ENCODE measurements at regions not wholly inside any gene's neighbourhood (a gene's known extent, or its start where the extent isn't known, plus 50 kb on each side); places are given as distances from the start of the nearest gene placed in this dataset.
"Not testable (repeated sequence)": the region's sequence is repeated elsewhere in the genome, so short reads cannot be mapped to it uniquely, and the experiment has no call there.

DNA sequence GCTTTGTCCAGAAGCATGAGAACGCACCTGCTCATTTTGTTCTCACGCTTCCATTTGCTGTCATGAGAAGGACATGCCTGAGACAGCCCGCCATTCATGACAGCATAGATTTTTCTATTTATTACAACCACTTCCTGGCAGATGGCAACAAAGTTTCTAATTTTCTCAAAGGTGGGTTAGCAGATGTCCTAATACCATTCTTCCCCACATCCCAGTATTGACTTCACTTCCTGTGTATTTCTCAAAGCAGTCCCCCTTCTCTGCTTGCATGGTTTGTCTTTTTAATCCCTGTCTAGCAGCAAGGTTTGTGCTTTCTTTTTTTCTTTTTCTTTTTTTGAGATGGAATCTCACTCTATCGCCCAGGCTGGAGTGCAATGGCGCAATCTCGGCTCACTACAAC, 94.3 kb downstream of the ISX start:
- no peak for DNase-seq (ENCODE audit: low read depth)
- Histone ChIP-seq H3K4me3 (ENCODE audit: low read depth, low read length) (no peak overlapping the region), H3K36me3 (ENCODE audit: control insufficient read depth, insufficient read depth, low read length) (no peaks in the 10 kb centered on the region), H3K27me3 (ENCODE audit: control insufficient read depth, insufficient read depth, low read length) (no peaks in the 10 kb centered on the region)
- TF ChIP-seq, protein P1, sequence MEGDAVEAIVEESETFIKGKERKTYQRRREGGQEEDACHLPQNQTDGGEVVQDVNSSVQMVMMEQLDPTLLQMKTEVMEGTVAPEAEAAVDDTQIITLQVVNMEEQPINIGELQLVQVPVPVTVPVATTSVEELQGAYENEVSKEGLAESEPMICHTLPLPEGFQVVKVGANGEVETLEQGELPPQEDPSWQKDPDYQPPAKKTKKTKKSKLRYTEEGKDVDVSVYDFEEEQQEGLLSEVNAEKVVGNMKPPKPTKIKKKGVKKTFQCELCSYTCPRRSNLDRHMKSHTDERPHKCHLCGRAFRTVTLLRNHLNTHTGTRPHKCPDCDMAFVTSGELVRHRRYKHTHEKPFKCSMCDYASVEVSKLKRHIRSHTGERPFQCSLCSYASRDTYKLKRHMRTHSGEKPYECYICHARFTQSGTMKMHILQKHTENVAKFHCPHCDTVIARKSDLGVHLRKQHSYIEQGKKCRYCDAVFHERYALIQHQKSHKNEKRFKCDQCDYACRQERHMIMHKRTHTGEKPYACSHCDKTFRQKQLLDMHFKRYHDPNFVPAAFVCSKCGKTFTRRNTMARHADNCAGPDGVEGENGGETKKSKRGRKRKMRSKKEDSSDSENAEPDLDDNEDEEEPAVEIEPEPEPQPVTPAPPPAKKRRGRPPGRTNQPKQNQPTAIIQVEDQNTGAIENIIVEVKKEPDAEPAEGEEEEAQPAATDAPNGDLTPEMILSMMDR (IDR thresholded peaks at IDR 0.05; ENCODE audit: insufficient read depth, low read length, poor library complexity, severe bottlenecking): no peak

DNA sequence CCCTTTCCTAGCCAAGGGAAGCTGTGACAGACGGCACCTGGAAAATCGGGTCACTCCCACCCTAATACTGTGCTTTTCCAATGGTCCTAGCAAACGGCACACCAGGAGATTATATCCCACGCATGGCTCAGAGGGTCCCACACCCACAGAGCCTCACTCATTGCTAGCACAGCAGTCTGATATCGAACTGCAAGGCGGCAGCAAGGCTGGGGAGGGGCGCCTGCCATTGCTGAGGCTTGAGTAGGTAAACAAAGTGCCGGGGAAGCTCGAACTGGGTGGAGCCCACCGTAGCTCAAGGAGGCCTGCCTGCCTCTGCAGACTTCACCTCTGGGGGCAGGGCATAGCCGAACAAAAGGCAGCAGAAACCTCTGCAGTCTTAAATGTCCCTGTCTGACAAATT, 91.4 kb upstream of the HMGXB4 start:
- not testable (repeated sequence) for DNase-seq (ENCODE audit: low read depth)

DNA sequence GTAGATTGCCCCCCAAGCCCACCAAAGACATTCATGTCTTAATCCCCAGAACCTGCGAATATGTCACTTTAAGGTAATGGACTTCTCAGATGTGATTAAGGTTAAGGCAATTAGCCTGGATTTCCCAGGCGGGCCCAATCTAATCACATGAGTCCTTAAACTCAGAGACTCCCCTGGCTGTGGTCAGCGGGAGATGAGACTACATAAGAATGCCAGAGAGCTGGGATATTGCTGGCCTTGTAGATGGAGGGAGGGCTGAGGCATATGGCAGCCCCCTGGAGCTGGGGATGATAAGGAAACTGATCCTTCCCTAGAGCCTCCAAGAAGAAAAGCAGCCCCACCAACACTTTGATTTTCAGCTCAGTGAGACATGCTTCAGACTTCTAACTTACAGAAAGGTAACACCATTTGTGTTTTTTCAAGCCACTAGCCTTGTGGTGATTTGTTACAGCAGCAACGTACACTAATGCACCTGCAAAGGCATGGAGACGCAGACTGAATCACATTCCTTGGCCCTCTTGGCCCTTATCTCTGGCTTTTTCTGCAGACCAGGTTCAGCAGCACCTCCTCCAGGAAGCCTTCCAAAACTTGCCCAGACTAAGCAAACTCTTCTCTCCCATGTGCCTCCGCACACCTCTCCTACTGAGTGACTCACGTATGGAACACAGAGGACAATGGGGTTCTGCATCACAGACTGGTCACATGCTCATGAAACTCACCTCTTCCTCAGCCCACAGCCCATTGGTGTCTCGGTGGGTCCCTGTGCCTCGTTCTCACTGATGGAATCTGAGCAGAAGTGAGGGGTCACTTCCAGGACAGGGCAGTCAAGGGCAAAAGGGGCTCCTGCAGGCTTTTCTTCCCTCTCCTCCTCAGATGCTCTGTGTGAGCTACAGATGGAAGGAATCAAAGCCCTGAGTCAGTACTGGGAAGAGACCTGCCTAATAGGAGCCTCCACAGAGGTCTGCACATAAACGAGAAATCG, 86.3 kb upstream of the HMGXB4 start:
- no peak for DNase-seq (ENCODE audit: low read depth)
- no peaks in the 10 kb centered on the region for H3K36me3 ChIP-seq (ENCODE audit: control insufficient read depth, insufficient read depth, low read length)
- H3K27me3 ChIP-seq (ENCODE audit: control insufficient read depth, insufficient read depth, low read length): peaks cover 4% of the 10 kb centered on the region
- TF ChIP-seq, protein P1 (IDR thresholded peaks at IDR 0.05; ENCODE audit: insufficient read depth, low read length, poor library complexity, severe bottlenecking): no peak
- H3K4me3 ChIP-seq (ENCODE audit: low read depth, low read length): no peak overlapping the region

More for the DNA sequence above, 91.4 kb upstream of the HMGXB4 start:
- not testable (repeated sequence) for H3K4me3 ChIP-seq (ENCODE audit: low read depth, low read length); H3K27me3 ChIP-seq (ENCODE audit: control insufficient read depth, insufficient read depth, low read length); H3K36me3 ChIP-seq (ENCODE audit: control insufficient read depth, insufficient read depth, low read length)

DNA sequence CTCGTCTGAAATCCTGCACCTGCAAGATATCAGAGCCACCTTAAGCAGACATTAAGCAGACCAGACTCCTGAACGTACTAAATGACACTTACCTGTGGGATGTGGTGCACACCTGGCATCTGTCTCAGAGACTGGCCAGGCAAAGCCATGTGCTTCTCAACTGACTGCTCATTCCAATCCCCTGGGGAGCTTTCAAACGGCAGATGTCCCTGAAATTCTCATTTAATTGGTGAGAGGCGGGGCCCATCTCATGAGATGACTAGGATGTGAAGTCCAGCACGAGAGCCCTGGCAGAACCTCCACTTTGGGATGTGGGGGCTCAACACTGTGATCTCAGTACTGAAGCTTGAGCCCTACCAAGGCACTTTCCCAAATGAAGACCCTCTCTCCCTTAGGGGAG, 84.9 kb upstream of the HMGXB4 start:
- Histone ChIP-seq H3K27me3 (ENCODE audit: control insufficient read depth, insufficient read depth, low read length) (peaks cover 4% of the 10 kb centered on the region), H3K4me3 (ENCODE audit: low read depth, low read length) (no peak overlapping the region), H3K36me3 (ENCODE audit: control insufficient read depth, insufficient read depth, low read length) (no peaks in the 10 kb centered on the region)
- TF ChIP-seq, protein P1 (IDR thresholded peaks at IDR 0.05; ENCODE audit: insufficient read depth, low read length, poor library complexity, severe bottlenecking): no peak
- no peak for DNase-seq (ENCODE audit: low read depth)

DNA sequence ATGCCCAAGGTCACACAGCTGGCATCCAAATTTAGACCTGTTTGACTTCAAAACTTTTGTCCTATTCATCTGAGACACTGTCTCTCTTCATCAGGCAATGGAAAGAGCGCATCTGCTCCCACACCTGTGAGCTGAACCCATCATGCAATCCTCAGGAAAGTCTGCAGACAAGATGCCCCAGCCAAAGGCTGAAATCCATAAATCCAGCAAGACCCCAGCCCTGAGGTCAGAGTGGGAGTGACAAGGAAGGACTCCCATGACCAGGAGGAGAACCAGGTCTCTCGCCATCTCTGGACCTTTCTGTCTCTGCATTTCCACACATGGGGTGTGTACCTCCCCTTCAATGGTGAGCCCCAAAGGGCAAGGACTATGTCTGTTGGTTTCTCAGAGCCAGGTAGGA, 83.6 kb upstream of the HMGXB4 start:
- TF ChIP-seq, protein P1 (IDR thresholded peaks at IDR 0.05; ENCODE audit: insufficient read depth, low read length, poor library complexity, severe bottlenecking): no peak
- H3K27me3 ChIP-seq (ENCODE audit: control insufficient read depth, insufficient read depth, low read length): peaks cover 4% of the 10 kb centered on the region
- DNase-seq (ENCODE audit: low read depth): no peak
- H3K36me3 ChIP-seq (ENCODE audit: control insufficient read depth, insufficient read depth, low read length): no peaks in the 10 kb centered on the region
- no peak overlapping the region for H3K4me3 ChIP-seq (ENCODE audit: low read depth, low read length)

DNA sequence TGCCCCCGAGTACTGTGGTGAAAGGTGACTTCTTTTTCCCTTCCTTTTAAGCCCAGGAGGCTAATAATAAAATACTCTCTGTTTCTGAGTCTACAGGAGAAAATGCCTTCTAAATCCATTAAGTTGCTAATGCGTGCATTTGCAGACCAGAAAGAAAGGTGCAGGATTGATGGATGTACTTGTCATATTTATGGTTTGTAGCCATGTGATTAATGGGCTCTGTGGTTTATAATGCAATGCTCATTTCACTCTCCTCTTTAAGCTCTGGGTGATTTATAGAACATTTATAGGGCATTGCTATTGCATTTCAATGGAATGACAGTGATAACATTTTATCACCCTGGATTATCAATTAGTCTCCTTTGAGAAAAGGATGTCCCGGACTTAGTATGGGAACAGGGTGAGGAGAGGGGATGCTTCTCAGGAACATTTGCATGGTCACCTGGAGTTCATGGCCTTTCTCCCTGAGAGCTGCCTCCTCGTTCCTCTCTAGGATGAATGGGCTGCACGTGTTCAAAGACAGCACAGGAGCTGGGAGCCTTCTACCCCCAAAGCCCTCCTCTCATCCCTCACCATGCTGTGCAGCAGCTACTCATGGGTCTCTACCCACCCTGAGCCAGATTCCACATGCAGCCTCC, 82.8 kb upstream of the HMGXB4 start:
- H3K36me3 ChIP-seq (ENCODE audit: control insufficient read depth, insufficient read depth, low read length): no peaks in the 10 kb centered on the region
- TF ChIP-seq, protein P1 (IDR thresholded peaks at IDR 0.05; ENCODE audit: insufficient read depth, low read length, poor library complexity, severe bottlenecking): no peak
- no peak overlapping the region for H3K4me3 ChIP-seq (ENCODE audit: low read depth, low read length)
- no peak for DNase-seq (ENCODE audit: low read depth)
- peaks cover 4% of the 10 kb centered on the region for H3K27me3 ChIP-seq (ENCODE audit: control insufficient read depth, insufficient read depth, low read length)
